AG10803 (cell line): ENCODE measurements at regions not wholly inside any gene's neighbourhood (a gene's known extent, or its start where the extent isn't known, plus 50 kb on each side); places are given as distances from the start of the nearest gene placed in this dataset.
"Not testable (repeated sequence)": the region's sequence is repeated elsewhere in the genome, so short reads cannot be mapped to it uniquely, and the experiment has no call there.

Experiments
- DNase-seq: peaks from one replicate; pipeline ENCODE4 v3.0.0; 2010; ENCODE audit warnings: low read depth
- H3K4me3 ChIP-seq: 2 replicates; pipeline ENCODE4 v1.5.1; 2011; ENCODE audit warnings: mild to moderate bottlenecking, low read length, control low read depth
- TF ChIP-seq, protein P1 (sequence below): conservative IDR thresholded peaks from 2 replicates; pipeline ENCODE4 v1.5.1; 2011; ENCODE audit warnings: mild to moderate bottlenecking, low read length, control low read depth, inconsistent platforms

DNA sequence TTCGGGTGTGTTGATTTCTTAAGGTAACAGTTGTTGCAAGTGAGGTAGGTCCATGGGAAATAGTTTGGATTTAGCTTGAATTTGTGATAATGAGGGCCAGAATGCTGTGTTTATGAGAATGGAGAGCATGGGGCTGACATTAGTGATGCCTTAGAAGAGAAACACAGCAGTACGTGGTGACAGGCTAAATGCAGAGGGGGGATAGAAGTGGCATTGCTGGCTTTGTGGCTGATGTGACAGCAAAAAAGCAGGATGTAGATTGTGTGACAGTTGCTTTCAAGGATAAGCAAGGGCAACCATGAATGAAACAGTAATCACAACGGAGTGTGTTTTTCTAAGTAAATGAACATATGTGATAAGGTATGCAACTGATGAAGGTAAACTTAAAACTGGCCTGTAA, 103.4 kb upstream of the SGCD start:
- TF ChIP-seq, protein P1, sequence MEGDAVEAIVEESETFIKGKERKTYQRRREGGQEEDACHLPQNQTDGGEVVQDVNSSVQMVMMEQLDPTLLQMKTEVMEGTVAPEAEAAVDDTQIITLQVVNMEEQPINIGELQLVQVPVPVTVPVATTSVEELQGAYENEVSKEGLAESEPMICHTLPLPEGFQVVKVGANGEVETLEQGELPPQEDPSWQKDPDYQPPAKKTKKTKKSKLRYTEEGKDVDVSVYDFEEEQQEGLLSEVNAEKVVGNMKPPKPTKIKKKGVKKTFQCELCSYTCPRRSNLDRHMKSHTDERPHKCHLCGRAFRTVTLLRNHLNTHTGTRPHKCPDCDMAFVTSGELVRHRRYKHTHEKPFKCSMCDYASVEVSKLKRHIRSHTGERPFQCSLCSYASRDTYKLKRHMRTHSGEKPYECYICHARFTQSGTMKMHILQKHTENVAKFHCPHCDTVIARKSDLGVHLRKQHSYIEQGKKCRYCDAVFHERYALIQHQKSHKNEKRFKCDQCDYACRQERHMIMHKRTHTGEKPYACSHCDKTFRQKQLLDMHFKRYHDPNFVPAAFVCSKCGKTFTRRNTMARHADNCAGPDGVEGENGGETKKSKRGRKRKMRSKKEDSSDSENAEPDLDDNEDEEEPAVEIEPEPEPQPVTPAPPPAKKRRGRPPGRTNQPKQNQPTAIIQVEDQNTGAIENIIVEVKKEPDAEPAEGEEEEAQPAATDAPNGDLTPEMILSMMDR: no peak
- DNase-seq: no peak
- H3K4me3 ChIP-seq: no peak overlapping the region

DNA sequence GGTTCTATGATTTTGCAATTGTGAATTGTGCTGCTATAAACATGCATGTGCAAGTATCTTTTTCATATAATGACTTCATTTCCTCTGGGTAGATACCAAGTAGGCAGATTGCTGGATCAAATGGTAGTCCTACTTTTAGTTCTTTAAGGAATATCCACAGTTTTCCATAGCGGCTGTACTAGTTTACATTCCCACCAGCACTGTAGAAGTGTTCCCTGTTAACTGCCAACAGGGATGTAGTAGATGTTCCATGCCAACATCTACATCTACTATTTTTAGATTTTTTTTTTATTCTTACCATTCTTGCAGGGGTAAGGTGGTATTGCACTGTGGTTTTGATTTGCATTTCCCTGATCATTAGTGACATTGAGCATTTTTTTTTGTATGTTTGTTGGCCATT, 100.5 kb upstream of the SGCD start:
- DNase-seq: not testable (repeated sequence)

DNA sequence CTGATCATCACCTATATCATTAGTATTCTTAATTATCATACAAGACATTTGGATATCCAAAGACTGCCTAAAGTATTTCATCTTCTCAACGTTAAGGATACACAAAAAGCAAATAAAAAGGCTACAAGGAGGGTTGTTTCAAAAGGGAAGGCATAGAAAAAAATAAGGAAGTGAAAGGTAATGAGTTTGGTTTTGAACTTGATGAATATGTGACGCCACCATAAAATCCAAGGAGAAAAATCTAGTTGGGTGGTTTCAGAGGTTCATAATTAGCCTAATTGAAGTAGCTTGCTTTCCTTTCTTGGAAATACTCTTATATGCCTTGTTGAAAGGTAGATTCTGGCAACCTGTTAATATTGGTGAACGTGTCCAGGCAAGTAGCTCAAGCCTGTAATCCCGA, 96.1 kb upstream of the SGCD start:
- H3K4me3 ChIP-seq: no peak overlapping the region
- TF ChIP-seq, protein P1: no peak
- no peak for DNase-seq

More for the DNA sequence above, 100.5 kb upstream of the SGCD start:
- H3K4me3 ChIP-seq: not testable (repeated sequence)

DNA sequence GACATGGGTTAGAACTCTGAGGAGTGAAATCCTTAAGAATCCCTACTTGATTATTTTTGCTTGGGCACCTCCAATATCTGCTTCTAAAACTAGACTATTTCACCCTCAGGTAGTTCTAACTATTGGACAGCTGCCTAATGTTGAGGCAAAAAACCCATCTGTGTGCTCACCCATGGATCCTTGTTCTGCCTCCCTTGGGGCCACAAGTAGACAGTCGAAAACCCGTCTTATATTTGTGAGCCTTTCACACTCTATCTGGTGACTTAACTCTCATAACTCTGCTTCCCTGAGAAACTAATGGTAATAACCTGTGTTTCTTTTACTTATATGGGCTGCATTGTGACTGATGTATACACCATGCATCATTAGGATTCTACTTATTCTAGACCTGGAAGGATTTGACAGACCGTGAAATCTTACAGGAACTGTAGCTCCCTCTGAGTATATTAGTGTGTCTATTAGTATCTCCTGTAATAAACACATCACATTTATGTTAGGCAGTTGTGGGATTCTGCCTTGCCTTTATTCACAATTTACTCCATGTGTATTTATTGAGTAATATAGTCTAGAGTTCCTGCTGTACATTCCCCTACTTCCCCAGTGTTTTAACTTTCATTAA, 94.6 kb upstream of the SGCD start:
- TF ChIP-seq, protein P1: no peak
- no peak overlapping the region for H3K4me3 ChIP-seq

DNA sequence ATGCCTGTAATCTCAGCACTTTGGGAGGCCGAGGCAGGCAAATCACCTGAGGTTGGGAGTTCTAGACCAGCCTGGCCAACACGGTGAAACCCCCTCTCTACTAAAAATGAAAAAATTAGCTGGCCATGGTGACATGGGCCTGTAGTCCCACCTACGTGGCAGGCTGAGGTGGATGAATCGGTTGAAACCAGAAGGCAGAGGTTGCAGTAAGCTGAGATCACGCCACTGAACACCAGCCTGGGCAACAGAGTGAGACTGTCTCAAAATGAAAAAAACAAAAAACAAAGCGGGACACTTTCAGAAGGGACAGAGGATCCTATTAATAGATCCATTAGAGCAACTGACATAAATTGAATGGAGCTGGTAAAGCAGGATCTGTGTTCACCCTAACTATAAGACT, 89.6 kb upstream of the SGCD start:
- DNase-seq: no peak
- TF ChIP-seq, protein P1: no peak
- H3K4me3 ChIP-seq: no peak overlapping the region

More for the DNA sequence above, 94.6 kb upstream of the SGCD start:
- DNase-seq: no peak

DNA sequence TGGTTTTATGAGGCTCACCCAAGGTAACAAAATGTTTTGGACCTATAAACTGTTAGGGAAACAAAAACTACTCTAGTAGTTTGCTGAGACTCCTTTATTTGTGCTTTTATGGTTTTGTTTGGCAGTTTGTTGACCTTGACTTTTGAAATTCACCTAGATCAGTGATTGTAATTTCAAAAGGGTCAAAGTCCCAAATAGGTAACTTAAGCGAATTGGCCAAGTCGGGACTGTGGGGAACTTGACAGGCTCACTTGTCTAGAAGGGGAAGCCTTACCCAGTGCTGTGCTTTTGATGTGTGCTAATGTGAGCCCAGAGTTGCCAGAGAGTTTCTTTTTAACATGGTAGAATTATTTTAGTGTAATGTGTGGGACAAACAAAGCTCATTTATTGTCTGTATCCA, 87.2 kb upstream of the SGCD start:
- TF ChIP-seq, protein P1: no peak
- no peak overlapping the region for H3K4me3 ChIP-seq
- DNase-seq: no peak

DNA sequence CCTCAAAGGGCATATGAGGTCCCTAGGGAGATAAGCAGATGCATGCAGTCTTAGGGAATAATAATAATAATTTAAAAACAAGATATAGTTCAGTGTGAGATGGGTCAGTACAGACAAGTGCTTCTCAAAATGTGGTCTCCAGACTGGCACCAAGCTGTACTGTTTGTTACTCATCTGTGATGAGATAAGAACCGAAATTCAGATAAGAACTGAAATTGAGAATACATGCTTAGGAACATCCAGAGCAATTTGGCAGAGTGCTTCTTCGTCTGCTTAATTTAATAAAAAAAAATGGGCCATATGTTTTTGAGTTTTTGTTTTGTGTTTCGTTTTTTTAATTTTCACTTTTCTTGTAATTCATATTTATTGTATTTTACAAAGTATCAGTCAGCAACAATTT, 86.5 kb upstream of the SGCD start:
- H3K4me3 ChIP-seq: no peak overlapping the region
- DNase-seq: no peak
- TF ChIP-seq, protein P1: no peak

DNA sequence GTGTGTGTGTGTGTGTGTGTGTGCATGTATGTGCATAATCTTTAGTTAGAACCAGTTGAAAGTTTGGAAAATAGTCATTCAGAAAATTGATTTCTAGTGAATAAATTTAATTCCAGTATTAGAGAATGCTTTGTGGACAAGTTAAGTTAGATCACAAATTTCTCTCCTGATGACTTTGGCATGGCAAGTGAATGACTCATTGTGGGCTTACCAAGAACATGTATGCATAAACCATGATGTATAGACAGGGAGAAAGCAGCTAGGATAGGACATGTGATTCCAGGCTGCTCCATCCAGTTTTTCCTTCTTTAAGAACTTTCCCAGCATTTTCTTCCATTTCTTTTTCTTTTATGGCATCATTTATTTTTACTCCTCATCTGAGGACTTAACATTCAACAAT, 85.7 kb upstream of the SGCD start:
- TF ChIP-seq, protein P1: no peak
- DNase-seq: peak; percentile 16
- H3K4me3 ChIP-seq: no peak overlapping the region
